Testis (tissue), 2 donors: ENCODE measurements at regions not wholly inside any gene's neighbourhood (a gene's known extent, or its start where the extent isn't known, plus 50 kb on each side); places are given as distances from the start of the nearest gene placed in this dataset.

ENCODE experiments used
- DNase-seq: peaks from one replicate; pipeline ENCODE4 v3.0.0-alpha.2; 2019
- H3K27ac ChIP-seq, 2 donors: fragments of 200-600 bp; sonication (generic); one replicate each; pipeline ENCODE4 v1.5.1; 2019
- H3K27me3 ChIP-seq: fragments of 200-600 bp; sonication (generic); one replicate; pipeline ENCODE4 v1.5.1; 2019
- H3K36me3 ChIP-seq: fragments of 200-600 bp; sonication (generic); one replicate; pipeline ENCODE4 v1.5.1; 2017; ENCODE audit warnings: low read depth; ENCODE audit errors: missing control alignments
- H3K4me1 ChIP-seq: fragments of 200-600 bp; sonication (generic); one replicate; pipeline ENCODE4 v1.5.1; 2019
- H3K4me3 ChIP-seq, 2 donors: fragments of 200-600 bp; sonication (generic); one replicate each; pipeline ENCODE4 v1.5.1; 2017 to 2019
- H3K9me3 ChIP-seq: fragments of 200-600 bp; sonication (generic); one replicate; pipeline ENCODE4 v1.5.1; 2017
- POLR2A ChIP-seq: fragments of 450-650 bp; IDR thresholded peaks from one replicate; pipeline ENCODE4 v1.6.1; 2017; ENCODE audit warnings: antibody characterized with exemption, mild to moderate bottlenecking, moderate library complexity
- WGBS, 2 donors: methylation state at CpG; one replicate each; pipeline ENCODE4 v1.1.5; 2018; 5-methylcytosine and 5-hydroxymethylcytosine counted together
- intact Hi-C: fragments of 100-400 bp; cut with DNase I; formaldehyde crosslinking; loops from one replicate; pipeline ENCODE4 v1.15.1; 2023; ENCODE audit warnings: low total_unique reads
- TF ChIP-seq, protein P1 (sequence below), 3 experiments: fragments of 450-650 bp in 2 of 3; fragments of 200-600 bp in 1 of 3; sonication (generic) in 1 of 3; IDR thresholded peaks; one replicate each; pipeline ENCODE4 v1.5.1; 2016 to 2019; ENCODE audit warnings: antibody characterized with exemption in 3 of 3, mild to moderate bottlenecking in 2 of 3, moderate library complexity in 1 of 3

DNA sequence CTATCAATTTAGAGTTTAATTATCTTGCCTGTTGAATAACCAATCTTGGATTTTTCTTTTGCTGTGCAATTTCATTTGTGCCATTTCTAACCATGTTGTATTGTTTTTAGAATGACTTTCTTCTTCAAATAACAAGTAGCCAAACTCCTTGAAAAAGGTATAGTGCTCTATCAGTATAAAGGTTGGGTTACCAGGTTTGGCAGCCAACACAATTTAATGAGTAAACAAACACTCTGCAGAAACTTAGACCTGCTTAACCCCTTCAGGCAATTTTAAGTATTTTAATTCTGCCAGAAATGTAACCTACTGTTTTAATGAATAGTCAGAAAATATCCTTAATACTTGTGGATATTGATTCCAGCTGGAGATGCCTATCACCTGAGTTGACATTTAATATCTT lies 299.8 kb downstream of the ARL4A start:
- no peaks in the 10 kb centered on the region for H3K9me3 ChIP-seq
- H3K27me3 ChIP-seq: no peaks in the 10 kb centered on the region
- intact Hi-C loops: no loop called here
- H3K4me1 ChIP-seq: no peaks in the 10 kb centered on the region
- TF ChIP-seq, protein P1, sequence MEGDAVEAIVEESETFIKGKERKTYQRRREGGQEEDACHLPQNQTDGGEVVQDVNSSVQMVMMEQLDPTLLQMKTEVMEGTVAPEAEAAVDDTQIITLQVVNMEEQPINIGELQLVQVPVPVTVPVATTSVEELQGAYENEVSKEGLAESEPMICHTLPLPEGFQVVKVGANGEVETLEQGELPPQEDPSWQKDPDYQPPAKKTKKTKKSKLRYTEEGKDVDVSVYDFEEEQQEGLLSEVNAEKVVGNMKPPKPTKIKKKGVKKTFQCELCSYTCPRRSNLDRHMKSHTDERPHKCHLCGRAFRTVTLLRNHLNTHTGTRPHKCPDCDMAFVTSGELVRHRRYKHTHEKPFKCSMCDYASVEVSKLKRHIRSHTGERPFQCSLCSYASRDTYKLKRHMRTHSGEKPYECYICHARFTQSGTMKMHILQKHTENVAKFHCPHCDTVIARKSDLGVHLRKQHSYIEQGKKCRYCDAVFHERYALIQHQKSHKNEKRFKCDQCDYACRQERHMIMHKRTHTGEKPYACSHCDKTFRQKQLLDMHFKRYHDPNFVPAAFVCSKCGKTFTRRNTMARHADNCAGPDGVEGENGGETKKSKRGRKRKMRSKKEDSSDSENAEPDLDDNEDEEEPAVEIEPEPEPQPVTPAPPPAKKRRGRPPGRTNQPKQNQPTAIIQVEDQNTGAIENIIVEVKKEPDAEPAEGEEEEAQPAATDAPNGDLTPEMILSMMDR (IDR thresholded peaks at IDR 0.05): no peak
- TF ChIP-seq POLR2A: no peak
- H3K36me3 ChIP-seq: no peaks in the 10 kb centered on the region
- H3K27ac ChIP-seq: no peak overlapping the region
- DNase-seq: no peak
- H3K4me3 ChIP-seq: no peak overlapping the region

DNA sequence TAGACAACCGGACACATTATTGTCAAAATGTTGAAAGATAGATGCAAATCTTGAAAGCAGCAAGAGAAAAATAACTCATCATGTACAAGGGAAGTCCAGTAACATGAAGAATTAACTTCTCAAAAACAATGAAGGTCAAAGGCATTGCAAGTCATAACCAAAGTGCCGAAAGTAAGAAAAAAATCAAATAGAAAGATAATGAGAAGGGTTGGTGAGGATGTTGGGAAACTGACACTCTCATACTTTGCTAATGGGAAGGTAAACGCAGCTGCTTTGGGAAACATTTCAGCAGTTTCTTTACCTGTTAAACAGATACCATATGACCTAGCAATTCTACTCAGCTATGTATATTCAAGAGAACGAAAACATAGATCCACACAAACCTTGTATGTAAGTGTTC lies 303.0 kb downstream of the ARL4A start:
- WGBS, 2 donors: 91 to 94% methylated on average over 4 of the region's 4 CpGs
- H3K27me3 ChIP-seq: no peaks in the 10 kb centered on the region
- intact Hi-C loops: no loop called here
- H3K4me1 ChIP-seq: no peaks in the 10 kb centered on the region
- no peak overlapping the region for H3K27ac ChIP-seq
- H3K36me3 ChIP-seq: no peaks in the 10 kb centered on the region
- DNase-seq: no peak
- no peak overlapping the region for H3K4me3 ChIP-seq
- no peak for TF ChIP-seq POLR2A
- no peaks in the 10 kb centered on the region for H3K9me3 ChIP-seq

DNA sequence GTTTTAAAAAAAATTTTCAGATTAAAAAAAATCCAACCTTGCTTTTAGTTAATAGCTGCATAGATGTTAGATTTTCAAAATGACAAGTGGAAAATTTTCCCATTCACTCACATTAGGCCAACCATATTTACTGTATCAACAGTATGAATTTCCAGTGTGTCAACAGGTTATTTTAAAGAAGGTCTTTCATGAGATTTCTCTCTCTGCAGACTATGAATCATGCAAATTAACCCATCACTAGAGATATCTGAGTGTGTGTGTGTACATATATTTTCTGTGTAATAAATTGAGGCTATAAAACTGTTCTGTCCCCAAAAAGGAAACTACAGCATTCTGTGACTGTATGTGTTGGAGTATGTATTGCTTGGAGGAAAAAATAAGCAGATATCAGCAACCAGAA lies 305.6 kb downstream of the ARL4A start:
- DNase-seq: no peak
- TF ChIP-seq POLR2A: no peak
- TF ChIP-seq, protein P1 (IDR thresholded peaks at IDR 0.05): no peak
- Histone ChIP-seq H3K9me3 (no peaks in the 10 kb centered on the region), H3K36me3 (no peaks in the 10 kb centered on the region), H3K4me3 (no peak overlapping the region), H3K27me3 (no peaks in the 10 kb centered on the region), H3K4me1 (no peaks in the 10 kb centered on the region), H3K27ac (no peak overlapping the region)
- intact Hi-C loops: no loop called here

DNA sequence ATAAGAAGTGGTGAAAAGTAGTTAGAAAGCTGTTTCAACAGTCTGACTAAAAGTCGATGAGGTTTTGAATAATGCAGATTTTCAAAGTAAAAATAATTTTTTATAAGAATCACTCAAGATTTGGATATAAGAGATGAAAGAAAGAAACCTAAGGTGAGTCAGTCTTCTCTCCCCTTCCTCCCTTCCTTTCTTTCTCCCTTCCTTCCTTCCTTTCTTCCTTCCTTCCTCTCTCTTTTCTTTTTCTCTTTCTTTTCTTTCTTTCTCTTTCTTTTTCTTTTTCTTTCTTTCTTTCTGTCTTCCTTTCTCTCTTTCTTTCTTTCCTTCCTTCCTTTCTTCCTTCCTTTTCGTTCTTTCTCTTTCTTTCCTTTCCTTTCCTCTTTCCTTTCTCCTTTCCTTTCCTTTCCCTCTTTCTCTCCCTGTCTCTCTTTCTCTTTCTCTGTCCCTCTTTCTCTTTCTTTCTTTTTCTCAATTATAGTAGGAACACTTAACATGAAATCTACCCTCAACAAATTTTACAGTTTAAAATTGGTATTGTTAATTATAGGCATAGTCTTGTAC lies 308.6 kb downstream of the ARL4A start:
- H3K27ac ChIP-seq: no peak overlapping the region
- no peak overlapping the region for H3K4me3 ChIP-seq
- WGBS, 2 donors: 72 to 86% methylated on average over 2 of the region's 2 CpGs
- intact Hi-C loops: no loop called here
- no peaks in the 10 kb centered on the region for H3K4me1 ChIP-seq
- no peaks in the 10 kb centered on the region for H3K27me3 ChIP-seq
- H3K36me3 ChIP-seq: no peaks in the 10 kb centered on the region
- no peaks in the 10 kb centered on the region for H3K9me3 ChIP-seq
- TF ChIP-seq, protein P1 (IDR thresholded peaks at IDR 0.05): no peak
- TF ChIP-seq POLR2A: no peak
- DNase-seq: no peak

DNA sequence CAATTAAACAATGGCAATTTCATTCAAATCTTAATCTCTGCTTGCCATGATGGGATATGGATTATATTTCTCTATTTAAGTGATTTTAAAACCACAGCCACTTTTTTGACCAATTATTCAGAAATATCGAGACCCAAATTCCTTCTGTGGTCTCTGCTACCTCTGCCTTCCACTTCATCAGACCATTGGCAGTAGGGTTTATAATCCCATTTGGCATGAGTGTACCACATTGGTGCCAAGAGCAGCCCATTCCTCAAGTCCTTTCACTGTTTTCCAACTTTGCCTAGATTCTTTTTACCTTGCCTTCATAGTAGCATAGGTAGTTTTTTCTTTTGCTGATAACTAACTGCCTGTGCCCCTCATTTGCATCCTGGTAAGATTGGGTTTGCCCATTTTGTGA lies 319.9 kb downstream of the ARL4A start:
- DNase-seq: no peak
- no peaks in the 10 kb centered on the region for H3K36me3 ChIP-seq
- H3K27ac ChIP-seq: no peak overlapping the region
- WGBS, 2 donors: 89 to 100% methylated on average over 1 of the region's 1 CpG
- no peaks in the 10 kb centered on the region for H3K9me3 ChIP-seq
- H3K4me3 ChIP-seq: no peak overlapping the region
- no peaks in the 10 kb centered on the region for H3K4me1 ChIP-seq
- TF ChIP-seq POLR2A: no peak
- TF ChIP-seq, protein P1 (IDR thresholded peaks at IDR 0.05): no peak
- no peaks in the 10 kb centered on the region for H3K27me3 ChIP-seq
- intact Hi-C loops: no loop called here
